NCI-H526 treated with DMSO at 0.1 percent for 48 hours (cell line): ENCODE measurements at regions not wholly inside any gene's neighbourhood (a gene's known extent, or its start where the extent isn't known, plus 50 kb on each side); places are given as distances from the start of the nearest gene placed in this dataset.
"Not testable (repeated sequence)": the region's sequence is repeated elsewhere in the genome, so short reads cannot be mapped to it uniquely, and the experiment has no call there.

Experiments
- DNase-seq: peaks from one replicate; lab custom pipeline; 2025; lab: John Stamatoyannopoulos, UW

- peak; percentile 26 for DNase-seq
Measured at GRCh38 chr1:214143006-214143992, 137.7 kb upstream of the SMYD2 start.

- not testable (repeated sequence) for DNase-seq
Measured at GRCh38 chr1:214144521-214144920, 136.4 kb upstream of the SMYD2 start.

GRCh38 chr1:214146523-214146922, 134.4 kb upstream of the SMYD2 start:
- DNase-seq: no peak

- DNase-seq: no peak
Measured at GRCh38 chr1:214154596-214155292, 126.2 kb upstream of the SMYD2 start.

- no peak for DNase-seq
Measured at GRCh38 chr1:214155987-214156625, 124.9 kb upstream of the SMYD2 start.

- DNase-seq: no peak
Measured at GRCh38 chr1:214164173-214164572, 116.8 kb upstream of the SMYD2 start.

GRCh38 chr1:214165850-214166374, 115.0 kb upstream of the SMYD2 start:
- DNase-seq: no peak

GRCh38 chr1:214174508-214175199, 106.3 kb upstream of the SMYD2 start:
- no peak for DNase-seq

- DNase-seq: no peak
Measured at GRCh38 chr1:214178102-214178501, 102.9 kb upstream of the SMYD2 start.

GRCh38 chr1:214184992-214185391, 96.0 kb upstream of the SMYD2 start:
- no peak for DNase-seq

GRCh38 chr1:214186103-214186824, 94.7 kb upstream of the SMYD2 start:
- DNase-seq: no peak

- DNase-seq: no peak
Measured at GRCh38 chr1:214187121-214187900, 93.6 kb upstream of the SMYD2 start.

GRCh38 chr1:214187933-214188332, 93.0 kb upstream of the SMYD2 start:
- no peak for DNase-seq

- no peak for DNase-seq
Measured at GRCh38 chr1:214188835-214189234, 92.1 kb upstream of the SMYD2 start.

- DNase-seq: no peak
Measured at GRCh38 chr1:214192825-214193643, 87.9 kb upstream of the SMYD2 start.

GRCh38 chr1:214193691-214194090, 87.3 kb upstream of the SMYD2 start:
- no peak for DNase-seq

GRCh38 chr1:214198571-214198970, 82.4 kb upstream of the SMYD2 start:
- DNase-seq: no peak

GRCh38 chr1:214199585-214199984, 81.4 kb upstream of the SMYD2 start:
- DNase-seq: no peak

GRCh38 chr1:214202992-214203391, 78.0 kb upstream of the SMYD2 start:
- DNase-seq: no peak
